ENCODE measurements at regions not wholly inside any gene's neighbourhood (a gene's known extent, or its start where the extent isn't known, plus 50 kb on each side); places are given as distances from the start of the nearest gene placed in this dataset.

DNA sequence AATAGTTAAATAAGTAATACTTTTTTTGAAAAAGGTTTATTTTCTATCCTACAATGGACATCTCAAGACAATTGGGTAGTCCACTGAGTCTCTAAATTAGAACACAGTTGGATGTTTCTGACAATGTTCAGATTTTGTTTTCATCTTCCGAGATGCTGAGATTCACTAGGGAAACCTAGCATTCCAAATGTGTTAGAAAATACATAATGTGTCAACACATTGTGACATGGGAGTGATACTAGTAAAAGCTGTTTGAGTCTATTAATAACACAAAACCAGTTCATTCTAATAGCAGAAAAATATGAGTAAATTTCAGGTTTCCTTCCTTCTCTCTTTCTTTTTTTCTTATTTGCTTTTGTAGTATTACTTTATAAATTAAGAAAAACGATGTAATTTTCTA is 68.2 kb upstream of the CDH10 start:
- no peak for DNase-seq (ENCODE audit: low spot score)

DNA sequence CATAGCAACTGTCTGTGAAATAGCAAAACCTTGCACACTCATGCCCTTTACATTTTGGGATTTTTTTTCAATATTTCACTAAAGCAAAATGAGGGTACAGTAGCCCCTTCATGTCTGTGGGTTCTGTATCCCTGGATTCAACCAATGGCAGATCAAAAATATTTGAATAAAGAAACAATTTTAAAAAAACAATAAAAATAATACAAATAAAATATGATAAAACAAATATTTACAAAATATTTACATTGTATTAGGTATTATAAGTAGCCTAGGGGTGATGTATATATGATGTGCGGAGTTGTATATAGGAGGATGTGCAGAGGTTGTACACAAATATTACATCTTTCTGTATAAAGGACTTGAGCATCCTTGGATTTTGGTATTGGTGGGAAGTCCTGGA is 67.3 kb upstream of the CDH10 start:
- no peak for DNase-seq (ENCODE audit: low spot score)

DNA sequence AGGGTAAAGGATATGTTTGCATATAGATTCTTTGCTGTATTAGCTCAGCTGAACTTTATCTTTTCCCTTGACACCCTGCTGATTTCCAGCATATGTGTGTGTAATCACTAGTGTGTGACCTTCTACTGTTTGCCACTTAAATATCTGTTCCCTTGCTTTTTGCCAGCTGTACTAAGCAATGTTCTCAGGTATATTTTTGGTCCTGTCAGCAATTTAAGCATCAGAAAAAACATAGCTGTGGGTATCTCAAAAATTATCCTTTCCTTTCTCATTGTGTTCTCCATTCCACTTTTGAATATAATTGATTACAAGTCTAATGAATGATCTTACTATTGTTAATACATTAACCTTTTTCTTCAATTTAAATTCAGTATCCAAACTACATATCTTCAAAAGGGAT is 59.2 kb upstream of the CDH10 start:
- DNase-seq (ENCODE audit: low spot score) = no peak

Data from globus pallidus (tissue), 1 donor.